ENCODE measurements at regions not wholly inside any gene's neighbourhood (a gene's known extent, or its start where the extent isn't known, plus 50 kb on each side); places are given as distances from the start of the nearest gene placed in this dataset.

DNA sequence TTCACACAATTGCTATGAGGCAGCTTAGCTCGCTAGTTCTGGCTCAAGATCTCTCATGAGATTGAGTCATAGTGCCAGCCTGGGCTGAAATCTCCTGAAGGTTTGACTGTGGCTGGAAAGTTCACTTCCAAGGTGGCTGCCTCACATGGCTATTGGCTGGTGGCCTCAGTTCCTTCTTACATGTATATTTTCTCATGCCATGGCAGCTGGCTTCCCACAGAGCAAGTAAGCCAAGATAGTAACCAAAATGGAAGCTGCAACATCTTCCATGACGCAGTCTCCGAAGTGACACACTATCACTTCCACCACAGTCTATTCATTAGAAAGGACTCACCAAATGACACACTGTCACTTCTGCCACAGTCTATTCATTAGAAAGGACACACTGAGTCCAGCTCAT lies 160.4 kb upstream of the PRDM1 start:
- TF ChIP-seq, protein P1, sequence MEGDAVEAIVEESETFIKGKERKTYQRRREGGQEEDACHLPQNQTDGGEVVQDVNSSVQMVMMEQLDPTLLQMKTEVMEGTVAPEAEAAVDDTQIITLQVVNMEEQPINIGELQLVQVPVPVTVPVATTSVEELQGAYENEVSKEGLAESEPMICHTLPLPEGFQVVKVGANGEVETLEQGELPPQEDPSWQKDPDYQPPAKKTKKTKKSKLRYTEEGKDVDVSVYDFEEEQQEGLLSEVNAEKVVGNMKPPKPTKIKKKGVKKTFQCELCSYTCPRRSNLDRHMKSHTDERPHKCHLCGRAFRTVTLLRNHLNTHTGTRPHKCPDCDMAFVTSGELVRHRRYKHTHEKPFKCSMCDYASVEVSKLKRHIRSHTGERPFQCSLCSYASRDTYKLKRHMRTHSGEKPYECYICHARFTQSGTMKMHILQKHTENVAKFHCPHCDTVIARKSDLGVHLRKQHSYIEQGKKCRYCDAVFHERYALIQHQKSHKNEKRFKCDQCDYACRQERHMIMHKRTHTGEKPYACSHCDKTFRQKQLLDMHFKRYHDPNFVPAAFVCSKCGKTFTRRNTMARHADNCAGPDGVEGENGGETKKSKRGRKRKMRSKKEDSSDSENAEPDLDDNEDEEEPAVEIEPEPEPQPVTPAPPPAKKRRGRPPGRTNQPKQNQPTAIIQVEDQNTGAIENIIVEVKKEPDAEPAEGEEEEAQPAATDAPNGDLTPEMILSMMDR (IDR thresholded peaks at IDR 0.05): no peak
- TF ChIP-seq CHD4 (IDR thresholded peaks at IDR 0.05; ENCODE audit: borderline replicate concordance): no peak
